GM13977 (cell line): ENCODE measurements at regions not wholly inside any gene's neighbourhood (a gene's known extent, or its start where the extent isn't known, plus 50 kb on each side); places are given as distances from the start of the nearest gene placed in this dataset.

Experiments used
- DNase-seq: peaks from one replicate; pipeline ENCODE4 v3.0.0; 2012; ENCODE audit warnings: low spot score
- in situ Hi-C: fragments of 300-500 bp; cut with MboI; formaldehyde crosslinking; loops from one replicate; pipeline ENCODE4 v1.12.0; 2022; ENCODE audit warnings: low sequenced_read_pairs, low pct_unique_long_range_greater_than_20kb, mixed read lengths, inconsistent platforms; ENCODE audit not compliant: unreplicated experiment
- TF ChIP-seq, protein P1 (sequence below): IDR thresholded peaks from 2 replicates; pipeline ENCODE4 v1.5.1; 2012; ENCODE audit warnings: mild to moderate bottlenecking, control low read depth; ENCODE audit not compliant: insufficient read depth; ENCODE audit errors: extremely low read depth, missing control alignments

DNA sequence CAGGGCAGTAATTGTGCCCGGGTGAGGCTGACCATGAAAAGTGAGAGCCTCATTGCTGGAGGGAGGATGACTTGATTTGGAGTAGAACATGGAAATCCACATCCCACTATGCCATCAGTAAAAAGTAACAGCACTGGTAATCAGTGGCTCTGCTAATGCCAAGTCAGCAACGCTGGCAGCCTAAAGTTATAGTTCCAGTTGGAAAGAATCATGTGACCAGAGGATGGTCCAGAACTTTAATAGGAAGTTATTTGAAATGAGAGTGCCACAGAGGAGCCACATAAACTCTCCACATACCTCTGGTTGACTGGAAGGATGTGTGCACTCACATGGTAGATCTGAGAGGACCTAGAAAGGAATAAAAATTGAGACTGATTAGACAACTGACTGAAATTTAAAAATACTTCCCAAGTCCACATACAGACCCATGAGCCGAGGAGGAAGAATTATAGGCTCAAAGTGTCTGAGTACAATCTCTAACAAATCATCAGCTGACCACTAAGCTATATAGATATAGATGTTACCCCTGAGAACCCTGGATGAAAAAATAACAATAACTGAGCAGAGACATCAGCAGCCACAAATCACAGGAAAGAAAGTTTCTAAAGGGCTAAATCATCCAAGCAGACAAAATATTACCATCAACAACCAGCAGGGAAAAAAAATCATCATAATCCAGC, 346.8 kb downstream of the STK39 start:
- TF ChIP-seq, protein P1, sequence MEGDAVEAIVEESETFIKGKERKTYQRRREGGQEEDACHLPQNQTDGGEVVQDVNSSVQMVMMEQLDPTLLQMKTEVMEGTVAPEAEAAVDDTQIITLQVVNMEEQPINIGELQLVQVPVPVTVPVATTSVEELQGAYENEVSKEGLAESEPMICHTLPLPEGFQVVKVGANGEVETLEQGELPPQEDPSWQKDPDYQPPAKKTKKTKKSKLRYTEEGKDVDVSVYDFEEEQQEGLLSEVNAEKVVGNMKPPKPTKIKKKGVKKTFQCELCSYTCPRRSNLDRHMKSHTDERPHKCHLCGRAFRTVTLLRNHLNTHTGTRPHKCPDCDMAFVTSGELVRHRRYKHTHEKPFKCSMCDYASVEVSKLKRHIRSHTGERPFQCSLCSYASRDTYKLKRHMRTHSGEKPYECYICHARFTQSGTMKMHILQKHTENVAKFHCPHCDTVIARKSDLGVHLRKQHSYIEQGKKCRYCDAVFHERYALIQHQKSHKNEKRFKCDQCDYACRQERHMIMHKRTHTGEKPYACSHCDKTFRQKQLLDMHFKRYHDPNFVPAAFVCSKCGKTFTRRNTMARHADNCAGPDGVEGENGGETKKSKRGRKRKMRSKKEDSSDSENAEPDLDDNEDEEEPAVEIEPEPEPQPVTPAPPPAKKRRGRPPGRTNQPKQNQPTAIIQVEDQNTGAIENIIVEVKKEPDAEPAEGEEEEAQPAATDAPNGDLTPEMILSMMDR, result no peak
- in situ Hi-C loops, result no loop called here
- no peak for DNase-seq

DNA sequence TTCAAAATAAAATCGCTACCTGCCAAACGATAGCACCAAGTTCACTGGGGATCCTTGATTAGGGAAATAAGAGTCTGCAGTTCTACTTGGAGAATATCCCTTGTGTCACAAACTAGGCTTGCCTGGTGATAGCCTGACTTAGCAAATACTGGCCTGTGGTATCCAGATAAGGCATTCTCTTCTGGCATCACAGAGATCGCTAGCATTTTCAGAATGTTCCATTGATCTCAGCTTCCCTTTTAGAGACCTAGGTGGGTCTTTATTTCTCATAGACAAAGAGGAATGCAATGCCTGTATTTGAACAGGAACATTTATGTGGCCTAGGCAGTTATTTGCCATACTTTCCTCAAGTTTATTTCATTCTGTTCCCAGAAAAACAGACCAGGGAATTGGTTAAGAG, 349.1 kb downstream of the STK39 start:
- DNase-seq, result no peak
- TF ChIP-seq, protein P1, result no peak
- in situ Hi-C loops, result no loop called here

DNA sequence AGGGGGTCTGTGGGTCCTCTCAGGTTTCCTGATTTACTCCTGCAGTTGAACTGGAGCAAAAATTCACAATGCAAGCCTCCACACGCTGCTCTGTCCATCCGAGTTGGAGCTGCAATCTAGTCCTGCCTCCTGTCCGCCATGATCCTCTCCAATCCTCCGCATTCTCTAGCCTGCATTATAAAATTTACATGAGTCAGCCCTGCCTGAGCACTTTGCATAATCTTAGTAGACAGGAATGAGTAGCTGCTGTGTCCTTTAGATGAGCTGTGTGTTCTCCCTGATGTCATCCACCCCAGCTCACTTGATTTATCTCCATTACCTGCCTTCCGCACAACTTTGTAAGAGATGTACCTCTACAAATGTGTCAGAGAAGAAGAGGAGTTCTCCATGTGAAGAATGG, 355.6 kb downstream of the STK39 start:
- TF ChIP-seq, protein P1, result no peak
- in situ Hi-C loops, result no loop called here
- DNase-seq, result no peak

DNA sequence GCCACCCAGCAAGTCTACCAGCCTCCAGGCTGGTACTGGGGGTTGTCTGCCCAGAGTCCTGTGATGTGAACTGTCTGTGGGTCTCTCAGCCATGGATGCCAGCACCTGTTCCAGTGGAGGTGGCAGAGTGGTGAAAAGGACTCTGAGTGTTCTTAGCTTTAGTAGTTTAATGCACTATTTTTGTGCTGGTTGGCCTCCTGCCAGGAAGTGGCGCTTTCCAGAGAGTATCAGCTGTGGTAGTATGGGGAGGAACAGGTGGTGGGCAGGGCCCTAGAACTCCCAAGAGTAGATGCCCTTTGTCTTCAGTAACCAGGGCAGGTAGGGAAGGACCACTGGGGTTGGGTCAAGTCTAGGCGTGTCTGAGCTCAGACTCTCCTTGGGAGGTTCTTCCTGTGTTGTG, 356.7 kb downstream of the STK39 start:
- DNase-seq, result no peak
- in situ Hi-C loops, result no loop called here
- TF ChIP-seq, protein P1, result no peak

DNA sequence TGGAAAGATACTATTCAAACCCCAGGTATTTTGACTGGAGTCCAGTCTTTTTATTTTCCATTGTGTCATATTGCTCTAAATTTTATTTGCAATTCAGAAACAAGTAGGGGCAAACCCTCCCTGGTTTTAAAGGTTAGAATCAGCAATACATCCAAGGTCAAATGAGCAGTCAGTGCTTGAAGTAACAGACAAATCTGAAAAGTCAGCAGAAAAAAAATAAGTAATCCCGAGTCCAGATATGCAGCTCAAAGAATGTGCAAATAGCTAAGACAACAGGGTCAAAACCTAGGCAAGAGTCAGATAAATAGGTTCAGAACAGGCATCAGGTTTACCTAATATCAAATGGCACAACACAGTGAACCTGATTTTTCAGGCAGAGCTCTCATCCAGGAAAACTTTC, 367.0 kb downstream of the STK39 start:
- in situ Hi-C loops, result no loop called here
- DNase-seq, result no peak
- TF ChIP-seq, protein P1, result no peak

DNA sequence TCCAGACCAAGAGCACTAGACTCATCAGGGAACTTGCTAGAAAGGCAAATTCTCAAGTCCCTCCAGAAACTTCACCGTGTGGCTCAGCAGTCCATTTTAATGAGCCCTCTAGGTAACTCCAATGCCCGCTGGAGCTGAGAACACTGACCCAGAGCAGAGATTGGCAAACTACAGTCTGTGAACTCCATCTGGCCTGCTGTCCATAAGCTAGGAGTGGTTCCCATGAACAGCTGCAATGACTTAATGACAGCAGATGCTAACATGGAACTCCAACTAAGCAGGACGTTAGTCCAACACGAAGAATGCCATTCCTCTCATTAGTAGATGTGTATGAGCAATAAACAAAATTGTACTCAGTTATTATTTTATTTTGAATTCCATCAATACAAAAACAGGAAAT, 371.9 kb downstream of the STK39 start:
- no peak for DNase-seq
- TF ChIP-seq, protein P1, result no peak
- in situ Hi-C loops, result no loop called here

DNA sequence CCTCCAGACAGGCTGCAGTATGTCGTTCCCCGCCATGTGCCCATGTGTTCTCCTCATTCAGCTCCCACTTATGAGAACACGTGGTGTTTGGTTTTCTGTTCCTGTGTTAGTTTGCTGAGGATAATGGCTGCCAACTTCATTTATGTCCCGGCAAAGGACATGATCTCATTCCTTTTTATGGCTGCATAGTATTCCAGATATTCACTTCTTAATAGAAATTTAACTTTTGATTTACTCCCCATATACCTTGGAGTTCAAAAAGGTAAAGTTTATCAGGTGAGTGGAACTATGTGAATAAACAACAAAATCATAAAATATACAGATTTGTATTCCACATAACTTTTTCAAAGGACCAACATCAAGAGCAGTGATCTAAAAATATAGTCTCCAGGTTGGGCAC, 372.6 kb downstream of the STK39 start:
- TF ChIP-seq, protein P1, result no peak
- no peak for DNase-seq
- in situ Hi-C loops, result no loop called here
